PC-3 (cell line): ENCODE measurements at regions not wholly inside any gene's neighbourhood (a gene's known extent, or its start where the extent isn't known, plus 50 kb on each side); places are given as distances from the start of the nearest gene placed in this dataset.

Experiments
- ATAC-seq: fragments of 200-7000 bp; cut with Tn5 transposase; 2 replicates; pipeline ENCODE4 v1.9.1; 2020; ENCODE audit warnings: mild to moderate bottlenecking, moderate library complexity
- BruUV-seq: library from RNA; stranded (reverse); fragments of 400-500 nt; replicated peaks from 2 replicates; lab custom pipeline; 2021; lab: Mats Ljungman, UMichigan
- CTCF ChIA-PET: fragments of 300-600 bp; sonication (Branson Sonifier 250); formaldehyde crosslinking; loops from one replicate; lab custom pipeline; 2022; ENCODE audit warnings: antibody characterized with exemption; lab: Charles Lee
- POLR2A ChIA-PET: fragments of 300-600 bp; sonication (Branson Sonifier 250); formaldehyde crosslinking; loops from one replicate; lab custom pipeline; 2022; ENCODE audit warnings: antibody characterized with exemption; ENCODE audit not compliant: unreplicated experiment; lab: Charles Lee
- DNase-seq: peaks from one replicate; pipeline ENCODE4 v3.0.0-alpha.2; 2015
- H2AFZ ChIP-seq: fragments of 300-600 bp; sonication (generic); 2 replicates; pipeline ENCODE4 v1.6.0; 2016; ENCODE audit warnings: antibody characterized with exemption, low read length
- H3F3A ChIP-seq: fragments of 300-600 bp; sonication (generic); one replicate; pipeline ENCODE4 v1.6.0; 2017; ENCODE audit warnings: antibody characterized with exemption, low read length, control low read depth, mild to moderate bottlenecking; ENCODE audit not compliant: unreplicated experiment
- H3K27ac ChIP-seq: fragments of 300-600 bp; sonication (generic); 2 replicates; pipeline ENCODE4 v1.5.1; 2016; ENCODE audit warnings: mild to moderate bottlenecking, low read length
- H3K27me3 ChIP-seq: fragments of 300-600 bp; sonication (generic); 2 replicates; pipeline ENCODE4 v1.6.1; 2016; ENCODE audit warnings: low read length, mixed read lengths
- H3K36me3 ChIP-seq: fragments of 300-600 bp; sonication (generic); 2 replicates; pipeline ENCODE4 v1.6.1; 2016; ENCODE audit warnings: low read depth, mixed run types, low read length, mixed read lengths
- H3K4me1 ChIP-seq: fragments of 300-600 bp; sonication (generic); 2 replicates; pipeline ENCODE4 v1.5.1; 2016; ENCODE audit warnings: low read length; ENCODE audit not compliant: insufficient read depth
- H3K4me2 ChIP-seq: fragments of 300-600 bp; sonication (generic); 2 replicates; pipeline ENCODE4 v1.6.0; 2016; ENCODE audit warnings: low read length
- H3K4me3 ChIP-seq: fragments of 300-600 bp; sonication (generic); 2 replicates; pipeline ENCODE4 v1.5.1; 2016; ENCODE audit warnings: mild to moderate bottlenecking, low read length, mixed read lengths
- H3K79me2 ChIP-seq: fragments of 300-600 bp; sonication (generic); 2 replicates; pipeline ENCODE4 v1.6.1; 2017; ENCODE audit warnings: low read length, mixed read lengths
- H3K9ac ChIP-seq: fragments of 300-600 bp; sonication (generic); 2 replicates; pipeline ENCODE4 v1.6.0; 2016; ENCODE audit warnings: mild to moderate bottlenecking, low read length
- H3K9me2 ChIP-seq: fragments of 300-600 bp; sonication (generic); replicated peaks from 2 replicates; pipeline ENCODE4 v1.6.1; 2016; ENCODE audit warnings: mixed run types, low read length, mixed read lengths
- H3K9me3 ChIP-seq: fragments of 300-600 bp; sonication (generic); 2 replicates; pipeline ENCODE4 v1.6.1; 2016; ENCODE audit warnings: low read length, mixed read lengths
- H4K20me1 ChIP-seq: fragments of 300-600 bp; sonication (generic); 2 replicates; pipeline ENCODE4 v1.6.1; 2016; ENCODE audit warnings: low read length, mixed read lengths
- EZH2 ChIP-seq: fragments of 300-600 bp; sonication (generic); IDR thresholded peaks from one replicate; pipeline ENCODE4 v1.6.1; 2017; ENCODE audit warnings: antibody characterized with exemption, mild to moderate bottlenecking, low read length; ENCODE audit not compliant: unreplicated experiment
- EZH2phosphoT487 ChIP-seq: fragments of 300-600 bp; sonication (generic); IDR thresholded peaks from 2 replicates; pipeline ENCODE4 v1.6.1; 2018; ENCODE audit warnings: mild to moderate bottlenecking, antibody characterized with exemption, low read length, borderline replicate concordance
- intact Hi-C: fragments of 100-400 bp; cut with micrococcal nuclease; formaldehyde crosslinking; loops from 2 replicates; pipeline ENCODE4 v1.9.0; 2023
- TF ChIP-seq, protein P1 (sequence below): fragments of 300-600 bp; sonication (generic); conservative IDR thresholded peaks from 2 replicates; pipeline ENCODE4 v1.5.1; 2017; ENCODE audit warnings: antibody characterized with exemption, low read depth, mild to moderate bottlenecking, low read length

DNA sequence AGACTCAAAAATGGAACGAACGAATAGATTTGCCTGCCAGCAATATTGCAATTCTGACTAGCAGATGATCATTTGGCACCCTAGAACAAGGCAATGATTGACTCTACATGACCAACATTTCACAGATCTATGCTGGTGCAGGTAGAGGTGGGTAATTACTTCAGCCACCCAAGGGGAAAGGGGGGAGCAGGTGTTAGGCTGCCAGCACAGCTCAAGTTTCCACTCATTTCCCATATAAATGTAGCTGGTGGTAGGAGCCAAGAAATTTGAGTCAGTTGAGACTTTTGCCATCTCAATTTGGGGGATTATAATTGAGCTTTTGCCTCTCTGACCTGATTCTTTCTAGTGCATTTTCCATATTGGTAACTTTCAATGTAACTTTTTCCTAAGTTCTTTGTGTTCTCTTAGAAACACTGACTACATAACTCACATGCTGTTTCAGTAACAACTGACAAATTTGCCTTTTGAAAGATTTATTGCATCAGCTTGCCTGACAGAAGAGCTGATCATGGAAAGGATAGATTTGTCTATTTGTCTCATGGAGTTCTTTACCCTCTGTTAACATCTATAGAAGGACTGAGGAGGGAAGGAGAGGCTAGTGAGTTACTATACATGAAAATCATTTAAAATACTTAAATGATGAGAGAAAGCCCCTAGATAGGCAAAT is 902.5 kb downstream of the ZPLD1 start:
- H2AFZ ChIP-seq = no peak overlapping the region
- H3K9me2 ChIP-seq = no peaks in the 10 kb centered on the region
- H3K9ac ChIP-seq = no peak overlapping the region
- intact Hi-C loops = no loop called here
- CTCF ChIA-PET = no interaction called here
- no peaks in the 10 kb centered on the region for H3F3A ChIP-seq
- no peaks in the 10 kb centered on the region for H3K36me3 ChIP-seq
- H3K9me3 ChIP-seq = no peaks in the 10 kb centered on the region
- H4K20me1 ChIP-seq = no peaks in the 10 kb centered on the region
- H3K4me3 ChIP-seq = no peak overlapping the region
- no peaks in the 10 kb centered on the region for H3K4me1 ChIP-seq
- H3K27me3 ChIP-seq = no peaks in the 10 kb centered on the region
- no peak overlapping the region for H3K27ac ChIP-seq
- no peak overlapping the region for H3K4me2 ChIP-seq
- H3K79me2 ChIP-seq = no peaks in the 10 kb centered on the region
- POLR2A ChIA-PET = no interaction called here
- no peak for ATAC-seq
- no peak for DNase-seq
- BruUV-seq = no TSS peak
- no peak for TF ChIP-seq EZH2
- TF ChIP-seq EZH2phosphoT487 = no peak
- TF ChIP-seq, protein P1, sequence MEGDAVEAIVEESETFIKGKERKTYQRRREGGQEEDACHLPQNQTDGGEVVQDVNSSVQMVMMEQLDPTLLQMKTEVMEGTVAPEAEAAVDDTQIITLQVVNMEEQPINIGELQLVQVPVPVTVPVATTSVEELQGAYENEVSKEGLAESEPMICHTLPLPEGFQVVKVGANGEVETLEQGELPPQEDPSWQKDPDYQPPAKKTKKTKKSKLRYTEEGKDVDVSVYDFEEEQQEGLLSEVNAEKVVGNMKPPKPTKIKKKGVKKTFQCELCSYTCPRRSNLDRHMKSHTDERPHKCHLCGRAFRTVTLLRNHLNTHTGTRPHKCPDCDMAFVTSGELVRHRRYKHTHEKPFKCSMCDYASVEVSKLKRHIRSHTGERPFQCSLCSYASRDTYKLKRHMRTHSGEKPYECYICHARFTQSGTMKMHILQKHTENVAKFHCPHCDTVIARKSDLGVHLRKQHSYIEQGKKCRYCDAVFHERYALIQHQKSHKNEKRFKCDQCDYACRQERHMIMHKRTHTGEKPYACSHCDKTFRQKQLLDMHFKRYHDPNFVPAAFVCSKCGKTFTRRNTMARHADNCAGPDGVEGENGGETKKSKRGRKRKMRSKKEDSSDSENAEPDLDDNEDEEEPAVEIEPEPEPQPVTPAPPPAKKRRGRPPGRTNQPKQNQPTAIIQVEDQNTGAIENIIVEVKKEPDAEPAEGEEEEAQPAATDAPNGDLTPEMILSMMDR = no peak

DNA sequence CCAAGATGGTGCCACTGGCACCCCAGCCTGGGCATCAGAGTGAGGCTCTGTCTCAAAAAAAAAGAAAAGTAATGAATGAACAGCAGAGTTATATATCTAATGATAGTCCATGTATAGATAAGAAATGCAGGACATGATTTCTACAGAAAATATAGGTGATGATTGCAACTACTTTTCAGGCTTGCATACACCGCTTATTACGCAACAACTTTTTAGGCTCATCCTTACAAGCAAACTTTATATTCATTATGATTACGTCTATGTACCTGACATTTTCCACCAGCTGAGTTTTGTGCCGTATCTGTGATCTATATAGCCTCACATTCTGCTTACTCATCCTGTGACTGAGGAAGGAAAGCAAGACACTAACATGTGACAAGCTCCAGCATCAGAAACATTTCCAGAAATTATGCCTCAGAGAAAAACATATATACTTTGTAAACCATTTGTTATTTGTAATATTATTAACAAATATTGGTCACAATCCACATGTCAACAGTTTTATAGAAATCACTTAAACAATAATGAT is 906.3 kb downstream of the ZPLD1 start:
- Histone ChIP-seq H3K9me2 (no peaks in the 10 kb centered on the region), H3K36me3 (no peaks in the 10 kb centered on the region), H3F3A (no peaks in the 10 kb centered on the region), H3K79me2 (no peaks in the 10 kb centered on the region), H3K4me2 (no peak overlapping the region), H3K27me3 (no peaks in the 10 kb centered on the region), H4K20me1 (no peaks in the 10 kb centered on the region), H3K9ac (no peak overlapping the region), H3K4me3 (no peak overlapping the region), H3K27ac (no peak overlapping the region), H2AFZ (no peak overlapping the region), H3K9me3 (no peaks in the 10 kb centered on the region), H3K4me1 (no peaks in the 10 kb centered on the region)
- ChIA-PET CTCF (no interaction called here), POLR2A (no interaction called here)
- intact Hi-C loops = no loop called here
- TF ChIP-seq, protein P1 = no peak
- TF ChIP-seq EZH2 (no peak), EZH2phosphoT487 (no peak)
- DNase-seq (no peak), ATAC-seq (no peak)
- no TSS peak for BruUV-seq

DNA sequence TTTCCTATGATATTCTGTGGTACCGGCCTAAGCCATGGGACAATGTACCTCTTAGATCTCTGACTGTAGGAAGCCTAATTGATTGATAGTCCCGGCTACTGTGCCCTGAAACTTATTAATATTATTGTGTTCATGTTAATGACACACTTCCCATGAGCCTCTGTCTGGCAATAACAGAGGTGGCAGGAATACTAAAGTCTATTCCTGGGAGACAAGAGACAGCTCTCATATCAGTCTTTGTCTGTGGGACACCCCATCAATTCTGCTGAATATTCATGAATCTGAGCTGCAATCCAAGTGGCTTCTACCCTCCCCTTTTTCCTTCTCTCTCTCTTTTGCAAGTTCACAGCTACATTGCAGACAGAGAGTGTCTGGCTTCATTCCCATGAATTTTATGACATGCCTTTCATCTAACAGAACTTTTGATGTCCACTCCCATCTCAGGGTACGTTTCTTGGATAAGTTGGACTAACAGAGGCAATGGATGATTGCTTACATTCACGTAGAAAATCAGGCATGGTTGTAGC is 907.5 kb downstream of the ZPLD1 start:
- Histone ChIP-seq H3K4me2 (no peak overlapping the region), H4K20me1 (no peaks in the 10 kb centered on the region), H3K9me3 (no peaks in the 10 kb centered on the region), H3K4me1 (no peaks in the 10 kb centered on the region), H3F3A (no peaks in the 10 kb centered on the region), H3K79me2 (no peaks in the 10 kb centered on the region), H2AFZ (no peak overlapping the region), H3K27ac (no peak overlapping the region), H3K27me3 (no peaks in the 10 kb centered on the region), H3K9me2 (no peaks in the 10 kb centered on the region), H3K4me3 (no peak overlapping the region), H3K36me3 (no peaks in the 10 kb centered on the region), H3K9ac (no peak overlapping the region)
- no peak for DNase-seq
- BruUV-seq = no TSS peak
- CTCF ChIA-PET = no interaction called here
- ATAC-seq = no peak
- intact Hi-C loops = no loop called here
- POLR2A ChIA-PET = no interaction called here
- no peak for TF ChIP-seq EZH2phosphoT487
- TF ChIP-seq, protein P1 = no peak
- no peak for TF ChIP-seq EZH2
